WTC11 (cell line): ENCODE measurements at regions not wholly inside any gene's neighbourhood (a gene's known extent, or its start where the extent isn't known, plus 50 kb on each side); places are given as distances from the start of the nearest gene placed in this dataset.

Experiments
- ATAC-seq: fragments of 200-7000 bp; cut with Tn5 transposase; 2 replicates; pipeline ENCODE4 v1.10.0; 2021; ENCODE audit warnings: mild to moderate bottlenecking, moderate library complexity
- CTCF ChIA-PET: fragments of 300-600 bp; sonication (Branson Sonifier 250); formaldehyde crosslinking; loops from one replicate; lab custom pipeline; 2021; ENCODE audit warnings: antibody characterized with exemption; lab: Charles Lee
- POLR2A ChIA-PET: fragments of 350-600 bp; sonication (Branson Sonifier 250); formaldehyde crosslinking; loops from one replicate; lab custom pipeline; 2021; ENCODE audit warnings: antibody characterized with exemption; lab: Charles Lee
- DNase-seq: peaks from one replicate; pipeline ENCODE4 v3.0.0; 2021; ENCODE audit warnings: low spot score
- H3K27ac Mint-ChIP-seq: 2 replicates; pipeline ENCODE4 v1.8.0; 2021; ENCODE audit warnings: mixed read lengths
- H3K27me3 Mint-ChIP-seq: 2 replicates; pipeline ENCODE4 v1.8.0; 2021; ENCODE audit warnings: low read depth, mild to moderate bottlenecking, moderate library complexity, mixed read lengths
- H3K36me3 Mint-ChIP-seq: 2 replicates; pipeline ENCODE4 v1.8.0; 2021; ENCODE audit warnings: mixed read lengths
- H3K4me1 Mint-ChIP-seq: 2 replicates; pipeline ENCODE4 v1.8.0; 2022; ENCODE audit warnings: mixed read lengths
- H3K4me3 Mint-ChIP-seq: 2 replicates; pipeline ENCODE4 v1.8.0; 2021; ENCODE audit warnings: mild to moderate bottlenecking, moderate library complexity, mixed read lengths
- H3K9me3 Mint-ChIP-seq: 2 replicates; pipeline ENCODE4 v1.8.0; 2021; ENCODE audit warnings: mixed read lengths
- CTCF ChIP-seq: fragments of 200-600 bp; IDR thresholded peaks from 2 replicates; pipeline ENCODE4 v1.8.0; 2022; ENCODE audit warnings: antibody characterized with exemption
- ESRRA ChIP-seq: sonication (generic); formaldehyde crosslinking; IDR thresholded peaks from 2 replicates; pipeline ENCODE4 v1.8.1; 2022; ENCODE audit warnings: mild to moderate bottlenecking, missing genetic modification reagents, borderline replicate concordance
- ETV6 ChIP-seq: sonication (generic); formaldehyde crosslinking; IDR thresholded peaks from 2 replicates; pipeline ENCODE4 v1.8.1; 2022; ENCODE audit warnings: mild to moderate bottlenecking, missing genetic modification reagents
- GRHL2 ChIP-seq: fragments of 250-450 bp; sonication (Bioruptor Pico); IDR thresholded peaks from 2 replicates; pipeline ENCODE4 v1.8.0; 2022; ENCODE audit warnings: mild to moderate bottlenecking, moderate library complexity; ENCODE audit not compliant: insufficient replicate concordance, severe bottlenecking
- GTF2I ChIP-seq: fragments of 250-450 bp; sonication (Bioruptor Pico); conservative IDR thresholded peaks from 2 replicates; pipeline ENCODE4 v1.4.0; 2021; ENCODE audit warnings: mild to moderate bottlenecking
- HMGA2 ChIP-seq: fragments of 250-450 bp; sonication (Bioruptor Pico); IDR thresholded peaks from 2 replicates; pipeline ENCODE4 v1.4.0; 2021; ENCODE audit warnings: mild to moderate bottlenecking, moderate library complexity
- KAT7 ChIP-seq: sonication (generic); formaldehyde crosslinking; IDR thresholded peaks from 2 replicates; pipeline ENCODE4 v1.8.1; 2023; ENCODE audit warnings: missing genetic modification reagents, mild to moderate bottlenecking, borderline replicate concordance
- MXD4 ChIP-seq: fragments of 250-450 bp; sonication (Bioruptor Pico); IDR thresholded peaks from 2 replicates; pipeline ENCODE4 v1.8.0; 2021; ENCODE audit warnings: mild to moderate bottlenecking, moderate library complexity, borderline replicate concordance
- NFATC4 ChIP-seq: fragments of 250-450 bp; sonication (Bioruptor Pico); IDR thresholded peaks from 2 replicates; pipeline ENCODE4 v1.9.0; 2021; ENCODE audit warnings: mild to moderate bottlenecking
- SOX15 ChIP-seq: fragments of 250-450 bp; sonication (Bioruptor Pico); IDR thresholded peaks from 2 replicates; pipeline ENCODE4 v1.9.0; 2021; ENCODE audit warnings: mild to moderate bottlenecking
- SP1 ChIP-seq: sonication (generic); formaldehyde crosslinking; conservative IDR thresholded peaks from 2 replicates; pipeline ENCODE4 v1.8.1; 2022; ENCODE audit warnings: missing genetic modification reagents
- TEAD1 ChIP-seq: sonication (generic); formaldehyde crosslinking; IDR thresholded peaks from 2 replicates; pipeline ENCODE4 v1.8.0; 2022; ENCODE audit warnings: mild to moderate bottlenecking, missing genetic modification reagents
- TP53 ChIP-seq: sonication (generic); formaldehyde crosslinking; IDR thresholded peaks from 2 replicates; pipeline ENCODE4 v1.8.1; 2023; ENCODE audit warnings: mild to moderate bottlenecking, missing genetic modification reagents
- ZNF138 ChIP-seq: sonication (generic); formaldehyde crosslinking; conservative IDR thresholded peaks from 2 replicates; pipeline ENCODE4 v1.8.1; 2022; ENCODE audit warnings: mild to moderate bottlenecking, moderate library complexity, missing genetic modification reagents
- ZNF263 ChIP-seq: sonication (generic); formaldehyde crosslinking; IDR thresholded peaks from 2 replicates; pipeline ENCODE4 v1.8.1; 2022; ENCODE audit warnings: low read depth, mild to moderate bottlenecking, moderate library complexity, missing genetic modification reagents
- TF ChIP-seq, protein P1 (sequence below): sonication (generic); formaldehyde crosslinking; IDR thresholded peaks from 2 replicates; pipeline ENCODE4 v1.8.1; 2022; ENCODE audit warnings: mild to moderate bottlenecking, moderate library complexity, missing genetic modification reagents
- TF ChIP-seq, protein P2 (sequence below): fragments of 250-450 bp; sonication (Bioruptor Pico); IDR thresholded peaks from 2 replicates; pipeline ENCODE4 v2.1.2; 2022; ENCODE audit warnings: mild to moderate bottlenecking, moderate library complexity
- TF ChIP-seq, protein P3 (sequence below): sonication (generic); formaldehyde crosslinking; conservative IDR thresholded peaks from 2 replicates; pipeline ENCODE4 v1.8.1; 2023; ENCODE audit warnings: mild to moderate bottlenecking, low read depth, missing genetic modification reagents, moderate library complexity

DNA sequence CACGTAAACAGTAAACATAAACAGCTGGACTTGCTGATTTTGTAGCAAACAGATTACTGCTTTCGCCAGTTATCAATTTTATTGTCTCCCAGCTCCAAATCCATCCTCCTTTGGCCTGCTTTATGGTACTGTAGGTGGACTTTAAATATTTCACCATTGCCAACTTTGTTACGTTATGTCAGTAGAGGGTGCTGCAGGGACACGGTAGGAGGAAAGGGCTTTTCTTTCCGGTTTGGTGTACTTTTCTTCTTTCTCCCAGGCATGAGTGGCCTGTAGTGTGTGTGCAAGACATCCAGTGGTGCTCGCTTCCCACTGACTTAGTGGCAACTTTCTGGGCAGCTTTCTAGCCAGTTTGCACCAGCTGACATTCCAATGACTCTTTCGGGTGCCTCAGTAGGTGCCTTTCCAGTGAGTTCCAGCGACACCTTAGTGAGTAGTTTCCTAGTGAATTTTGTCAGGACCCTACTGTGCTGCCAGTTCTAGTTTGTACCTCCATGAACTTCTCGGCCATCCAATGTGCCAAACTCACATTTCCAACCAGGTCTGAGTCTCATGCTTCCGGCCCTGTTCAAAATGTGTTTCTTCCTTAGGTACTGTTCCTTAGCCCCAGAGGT is 267.6 kb upstream of the TENM4 start:
- H3K27me3 Mint-ChIP-seq, result no peaks in the 10 kb centered on the region
- TF ChIP-seq SOX15, result no peak
- TF ChIP-seq CTCF, result 0 out of 2 replicates have a peak, but pooled peaks have one; percentile 26
- no peak for TF ChIP-seq ESRRA (CRISPR knock-in tag)
- TF ChIP-seq ETV6 (CRISPR knock-in tag), result no peak
- TF ChIP-seq KAT7 (CRISPR knock-in tag), result no peak
- no peak for TF ChIP-seq HMGA2 (CRISPR knock-in tag)
- CTCF ChIA-PET, result interaction anchor here (0.6 to 1.2 kb wide), 9 partner anchors 10 to 449 kb away, joined by 3 to 6 read pairs (median 4); no protein-coding TSS in a partner anchor
- no peaks in the 10 kb centered on the region for H3K4me1 Mint-ChIP-seq
- H3K9me3 Mint-ChIP-seq, result peaks cover 34% of the 10 kb centered on the region
- H3K36me3 Mint-ChIP-seq, result peaks cover 9% of the 10 kb centered on the region
- POLR2A ChIA-PET, result no interaction called here
- DNase-seq, result peak; percentile 23
- no peak overlapping the region for H3K27ac Mint-ChIP-seq
- ATAC-seq, result peak; percentile 97
- no peak overlapping the region for H3K4me3 Mint-ChIP-seq

GRCh38 chr11:79705648-79706047 is 264.8 kb upstream of the TENM4 start:
- Mint-ChIP-seq H3K9me3 (peaks cover 42% of the 10 kb centered on the region), H3K27me3 (peaks cover 14% of the 10 kb centered on the region), H3K4me1 (no peaks in the 10 kb centered on the region), H3K36me3 (peaks cover 24% of the 10 kb centered on the region), H3K4me3 (no peak overlapping the region)
- ATAC-seq (no peak), DNase-seq (no peak)
- POLR2A ChIA-PET, result no interaction called here
- TF ChIP-seq GTF2I (no peak), MXD4 (CRISPR knock-in tag) (no peak), TP53 (CRISPR knock-in tag) (no peak), HMGA2 (CRISPR knock-in tag) (peak; percentile 99), TEAD1 (CRISPR knock-in tag) (no peak)
- TF ChIP-seq, all 79 proteins: peak for 1
- CTCF ChIA-PET, result no interaction called here
- H3K27ac Mint-ChIP-seq, result no peak overlapping the region

DNA sequence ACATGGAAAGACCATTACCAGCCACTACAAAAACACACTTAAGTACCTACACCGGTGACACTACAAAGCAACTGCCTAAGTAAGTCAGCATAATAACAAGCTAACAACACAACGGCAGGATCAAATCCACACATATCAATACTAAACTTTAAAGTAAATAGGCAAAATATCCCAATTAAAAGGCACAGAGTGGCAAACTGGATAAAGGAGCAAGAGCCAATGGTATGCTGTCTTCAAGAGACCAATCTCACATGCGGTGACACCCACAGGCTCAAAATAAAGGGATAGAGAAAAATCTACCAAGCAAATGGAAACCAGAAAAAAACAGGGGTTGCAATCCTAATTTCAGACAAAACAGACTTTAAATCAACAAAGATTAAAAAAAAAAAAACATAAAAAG is 261.5 kb upstream of the TENM4 start:
- CTCF ChIA-PET, result no interaction called here
- Mint-ChIP-seq H3K4me1 (no peaks in the 10 kb centered on the region), H3K4me3 (no peak overlapping the region), H3K9me3 (peaks cover 47% of the 10 kb centered on the region), H3K27ac (no peak overlapping the region)
- no peak for DNase-seq
- TF ChIP-seq ZNF263 (CRISPR knock-in tag) (no peak), NFATC4 (CRISPR knock-in tag) (no peak), ZNF138 (CRISPR knock-in tag) (no peak)
- TF ChIP-seq, all 79 proteins: peak for 0
- Mint-ChIP-seq H3K36me3 (peaks cover 25% of the 10 kb centered on the region), H3K27me3 (peaks cover 14% of the 10 kb centered on the region)
- POLR2A ChIA-PET, result no interaction called here
- ATAC-seq, result no peak

DNA sequence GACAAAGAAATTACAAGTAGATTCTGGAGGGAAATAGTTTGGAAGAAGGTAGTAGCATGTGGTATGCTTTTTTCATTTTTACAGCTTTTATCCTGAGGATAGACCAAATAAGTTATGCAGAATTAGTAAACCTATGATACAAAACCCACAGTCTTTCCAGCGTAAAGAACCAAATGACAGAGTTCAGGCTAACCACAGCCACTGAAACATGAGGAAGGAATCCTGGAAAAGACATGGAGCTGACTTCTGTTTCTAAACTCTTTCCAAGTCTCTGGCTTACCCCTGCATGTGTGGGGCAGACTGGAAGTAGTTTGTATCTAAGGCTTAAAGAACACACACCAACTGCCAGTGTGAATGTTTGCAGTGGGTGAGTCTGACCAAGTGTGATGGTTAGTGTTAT is 258.4 kb upstream of the TENM4 start:
- DNase-seq, result no peak
- Mint-ChIP-seq H3K4me3 (no peak overlapping the region), H3K36me3 (peaks cover 25% of the 10 kb centered on the region), H3K9me3 (peaks cover 37% of the 10 kb centered on the region)
- ATAC-seq, result no peak
- TF ChIP-seq SP1 (CRISPR knock-in tag) (no peak), GRHL2 (CRISPR knock-in tag) (no peak), ESRRA (CRISPR knock-in tag) (no peak), MXD4 (CRISPR knock-in tag) (no peak)
- TF ChIP-seq, protein P1, sequence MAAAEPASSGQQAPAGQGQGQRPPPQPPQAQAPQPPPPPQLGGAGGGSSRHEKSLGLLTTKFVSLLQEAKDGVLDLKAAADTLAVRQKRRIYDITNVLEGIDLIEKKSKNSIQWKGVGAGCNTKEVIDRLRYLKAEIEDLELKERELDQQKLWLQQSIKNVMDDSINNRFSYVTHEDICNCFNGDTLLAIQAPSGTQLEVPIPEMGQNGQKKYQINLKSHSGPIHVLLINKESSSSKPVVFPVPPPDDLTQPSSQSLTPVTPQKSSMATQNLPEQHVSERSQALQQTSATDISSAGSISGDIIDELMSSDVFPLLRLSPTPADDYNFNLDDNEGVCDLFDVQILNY, result no peak
- TF ChIP-seq, protein P2, sequence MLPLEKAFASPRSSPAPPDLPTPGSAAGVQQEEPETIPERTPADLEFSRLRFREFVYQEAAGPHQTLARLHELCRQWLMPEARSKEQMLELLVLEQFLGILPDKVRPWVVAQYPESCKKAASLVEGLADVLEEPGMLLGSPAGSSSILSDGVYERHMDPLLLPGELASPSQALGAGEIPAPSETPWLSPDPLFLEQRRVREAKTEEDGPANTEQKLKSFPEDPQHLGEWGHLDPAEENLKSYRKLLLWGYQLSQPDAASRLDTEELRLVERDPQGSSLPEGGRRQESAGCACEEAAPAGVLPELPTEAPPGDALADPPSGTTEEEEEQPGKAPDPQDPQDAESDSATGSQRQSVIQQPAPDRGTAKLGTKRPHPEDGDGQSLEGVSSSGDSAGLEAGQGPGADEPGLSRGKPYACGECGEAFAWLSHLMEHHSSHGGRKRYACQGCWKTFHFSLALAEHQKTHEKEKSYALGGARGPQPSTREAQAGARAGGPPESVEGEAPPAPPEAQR (CRISPR knock-in tag), result no peak
- TF ChIP-seq, protein P3, sequence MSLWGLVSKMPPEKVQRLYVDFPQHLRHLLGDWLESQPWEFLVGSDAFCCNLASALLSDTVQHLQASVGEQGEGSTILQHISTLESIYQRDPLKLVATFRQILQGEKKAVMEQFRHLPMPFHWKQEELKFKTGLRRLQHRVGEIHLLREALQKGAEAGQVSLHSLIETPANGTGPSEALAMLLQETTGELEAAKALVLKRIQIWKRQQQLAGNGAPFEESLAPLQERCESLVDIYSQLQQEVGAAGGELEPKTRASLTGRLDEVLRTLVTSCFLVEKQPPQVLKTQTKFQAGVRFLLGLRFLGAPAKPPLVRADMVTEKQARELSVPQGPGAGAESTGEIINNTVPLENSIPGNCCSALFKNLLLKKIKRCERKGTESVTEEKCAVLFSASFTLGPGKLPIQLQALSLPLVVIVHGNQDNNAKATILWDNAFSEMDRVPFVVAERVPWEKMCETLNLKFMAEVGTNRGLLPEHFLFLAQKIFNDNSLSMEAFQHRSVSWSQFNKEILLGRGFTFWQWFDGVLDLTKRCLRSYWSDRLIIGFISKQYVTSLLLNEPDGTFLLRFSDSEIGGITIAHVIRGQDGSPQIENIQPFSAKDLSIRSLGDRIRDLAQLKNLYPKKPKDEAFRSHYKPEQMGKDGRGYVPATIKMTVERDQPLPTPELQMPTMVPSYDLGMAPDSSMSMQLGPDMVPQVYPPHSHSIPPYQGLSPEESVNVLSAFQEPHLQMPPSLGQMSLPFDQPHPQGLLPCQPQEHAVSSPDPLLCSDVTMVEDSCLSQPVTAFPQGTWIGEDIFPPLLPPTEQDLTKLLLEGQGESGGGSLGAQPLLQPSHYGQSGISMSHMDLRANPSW (CRISPR knock-in tag), result no peak
- TF ChIP-seq, all 79 proteins: peak for 0
- Mint-ChIP-seq H3K27ac (no peak overlapping the region), H3K27me3 (peaks cover 14% of the 10 kb centered on the region), H3K4me1 (no peaks in the 10 kb centered on the region)
- CTCF ChIA-PET, result interaction anchor here (1.6 kb wide), 1 partner anchor 9 kb away, joined by 6 read pairs; no protein-coding TSS in a partner anchor
- POLR2A ChIA-PET, result no interaction called here
